H9 (cell line): ENCODE measurements at regions not wholly inside any gene's neighbourhood (a gene's known extent, or its start where the extent isn't known, plus 50 kb on each side); places are given as distances from the start of the nearest gene placed in this dataset.

Experiments used
- DNase-seq: peaks from one replicate; pipeline ENCODE4 v3.0.0-alpha.2; 2017
- H2AFZ ChIP-seq: one replicate; pipeline ENCODE4 v1.6.1; 2013; ENCODE audit warnings: mild to moderate bottlenecking, low read length, control low read depth, moderate library complexity
- H2AK5ac ChIP-seq: 2 replicates; pipeline ENCODE4 v1.6.1; 2013; ENCODE audit warnings: low read length, control low read depth, mixed read lengths; ENCODE audit not compliant: insufficient read length
- H2BK120ac ChIP-seq: one replicate; pipeline ENCODE4 v1.6.1; 2013; ENCODE audit warnings: low read depth, mild to moderate bottlenecking, low read length, control low read depth, inconsistent platforms; ENCODE audit not compliant: poor library complexity, severe bottlenecking
- H2BK12ac ChIP-seq: 2 replicates; pipeline ENCODE4 v1.6.1; 2013; ENCODE audit warnings: low read length, control low read depth, mixed read lengths, low read depth; ENCODE audit not compliant: insufficient read length
- H2BK15ac ChIP-seq: 2 replicates; pipeline ENCODE4 v1.6.1; 2013; ENCODE audit warnings: low read depth, low read length, control low read depth
- H2BK20ac ChIP-seq: one replicate; pipeline ENCODE4 v1.6.1; 2013; ENCODE audit warnings: low read depth, mild to moderate bottlenecking, low read length, control low read depth, inconsistent platforms; ENCODE audit not compliant: poor library complexity, severe bottlenecking
- H2BK5ac ChIP-seq: 2 replicates; pipeline ENCODE4 v1.6.1; 2013; ENCODE audit warnings: low read length, control low read depth, mixed read lengths; ENCODE audit not compliant: insufficient read length
- H3K14ac ChIP-seq: 2 replicates; pipeline ENCODE4 v1.6.1; 2013; ENCODE audit warnings: low read length, control low read depth; ENCODE audit not compliant: insufficient read depth
- H3K18ac ChIP-seq: 2 replicates; pipeline ENCODE4 v1.6.1; 2013; ENCODE audit warnings: low read depth, mild to moderate bottlenecking, mixed read lengths, low read length, control low read depth; ENCODE audit not compliant: insufficient read length
- H3K23ac ChIP-seq: 2 replicates; pipeline ENCODE4 v1.6.1; 2013; ENCODE audit warnings: low read length, control low read depth, mixed read lengths, low read depth; ENCODE audit not compliant: insufficient read length
- H3K23me2 ChIP-seq: 2 replicates; pipeline ENCODE4 v1.6.1; 2013; ENCODE audit warnings: low read depth, mild to moderate bottlenecking, mixed read lengths, low read length, control low read depth; ENCODE audit not compliant: insufficient read length, poor library complexity, severe bottlenecking
- H3K27ac ChIP-seq: 2 replicates; pipeline ENCODE4 v1.5.1; 2013; ENCODE audit warnings: low read length, control low read depth, mixed read lengths, low read depth; ENCODE audit not compliant: insufficient read length
- H3K27me3 ChIP-seq: 2 replicates; pipeline ENCODE4 v1.6.1; 2013; ENCODE audit warnings: low read length, control low read depth, inconsistent platforms; ENCODE audit not compliant: insufficient read depth
- H3K4ac ChIP-seq: 2 replicates; pipeline ENCODE4 v1.6.1; 2013; ENCODE audit warnings: low read depth, mild to moderate bottlenecking, control low read depth, inconsistent platforms, low read length, moderate library complexity
- H3K4me1 ChIP-seq: 2 replicates; pipeline ENCODE4 v1.6.1; 2013; ENCODE audit warnings: low read length, control low read depth, inconsistent platforms; ENCODE audit not compliant: insufficient read depth
- H3K4me2 ChIP-seq: 2 replicates; pipeline ENCODE4 v1.6.1; 2013; ENCODE audit warnings: low read length, control low read depth, mixed read lengths; ENCODE audit not compliant: insufficient read length, insufficient read depth
- H3K56ac ChIP-seq: 2 replicates; pipeline ENCODE4 v1.6.1; 2013; ENCODE audit warnings: low read depth, mild to moderate bottlenecking, mixed read lengths, low read length, control low read depth; ENCODE audit not compliant: insufficient read length
- H3K79me1 ChIP-seq: 2 replicates; pipeline ENCODE4 v1.6.1; 2013; ENCODE audit warnings: low read depth, mild to moderate bottlenecking, moderate library complexity, low read length, control low read depth, inconsistent platforms; ENCODE audit not compliant: insufficient read depth, poor library complexity, severe bottlenecking
- H3K79me2 ChIP-seq: 2 replicates; pipeline ENCODE4 v1.6.1; 2013; ENCODE audit warnings: low read length, control low read depth, inconsistent platforms; ENCODE audit not compliant: insufficient read depth
- H3K9ac ChIP-seq: 2 replicates; pipeline ENCODE4 v1.6.1; 2013; ENCODE audit warnings: low read length, control low read depth, mixed read lengths; ENCODE audit not compliant: insufficient read length; ENCODE audit errors: extremely low read depth
- H3K9me3 ChIP-seq: one replicate; pipeline ENCODE4 v1.6.1; 2013; ENCODE audit warnings: low read depth, low read length, inconsistent platforms; ENCODE audit not compliant: control insufficient read depth
- H3T11ph ChIP-seq: one replicate; pipeline ENCODE4 v1.6.1; 2013; ENCODE audit warnings: mild to moderate bottlenecking, low read length, control low read depth, inconsistent platforms
- H4K20me1 ChIP-seq: one replicate; pipeline ENCODE4 v1.6.1; 2013; ENCODE audit not compliant: control insufficient read depth, insufficient read length, insufficient read depth
- H4K5ac ChIP-seq: 2 replicates; pipeline ENCODE4 v1.6.1; 2013; ENCODE audit warnings: low read depth, mild to moderate bottlenecking, mixed read lengths, low read length, control low read depth; ENCODE audit not compliant: insufficient read length
- H4K8ac ChIP-seq: replicated peaks from 2 replicates; pipeline ENCODE4 v1.6.1; 2013; ENCODE audit warnings: low read length, control low read depth, mixed read lengths, low read depth; ENCODE audit not compliant: insufficient read length
- H4K91ac ChIP-seq: 2 replicates; pipeline ENCODE4 v1.6.1; 2013; ENCODE audit warnings: low read depth, mild to moderate bottlenecking, moderate library complexity, mixed read lengths, low read length, control low read depth; ENCODE audit not compliant: insufficient read length
- H3K27ac Mint-ChIP-seq, 3 experiments: 2 replicates in 2 of 3; 3 replicates in 1 of 3; pipeline ENCODE4 v1.8.0; 2020 to 2021; ENCODE audit warnings: mixed read lengths in 3 of 3, mild to moderate bottlenecking in 1 of 3, moderate library complexity in 1 of 3
- H3K27me3 Mint-ChIP-seq: 2 replicates; pipeline ENCODE4 v1.8.0; 2021; ENCODE audit warnings: low read depth, mild to moderate bottlenecking, moderate library complexity, mixed read lengths
- H3K36me3 Mint-ChIP-seq, 3 experiments: 2 replicates in 2 of 3; 3 replicates in 1 of 3; pipeline ENCODE4 v1.8.0; 2020 to 2021; ENCODE audit warnings: low read depth in 3 of 3, mixed read lengths in 3 of 3; ENCODE audit not compliant: insufficient read depth in 1 of 3
- H3K4me1 Mint-ChIP-seq, 2 experiments: 2 replicates each; pipeline ENCODE4 v1.8.0; 2020; ENCODE audit warnings: mixed read lengths in 2 of 2
- H3K4me3 Mint-ChIP-seq, 2 experiments: 2 replicates in 1 of 2; 3 replicates in 1 of 2; pipeline ENCODE4 v1.8.0; 2020 to 2021; ENCODE audit warnings: mild to moderate bottlenecking in 2 of 2, mixed read lengths in 2 of 2, moderate library complexity in 1 of 2
- H3K9me3 Mint-ChIP-seq, 2 experiments: 2 replicates in 1 of 2; 3 replicates in 1 of 2; pipeline ENCODE4 v1.8.0; 2020; ENCODE audit warnings: mild to moderate bottlenecking in 2 of 2, mixed read lengths in 2 of 2, moderate library complexity in 1 of 2
- CTCF ChIP-seq: fragments of 200-600 bp; sonication (generic); conservative IDR thresholded peaks from 3 replicates; pipeline ENCODE4 v1.8.0; 2021; ENCODE audit warnings: antibody characterized with exemption, mild to moderate bottlenecking
- WGBS: extraction: QIAGEN DNeasy Blood & Tissue Kit; methylation state at CpG from one replicate; pipeline ENCODE4 v1.1.7; 2013; ENCODE audit warnings: missing lambda C conversion rate, low lambda C conversion rate, mixed read lengths; ENCODE audit not compliant: insufficient read length; ENCODE audit errors: extremely low coverage; 5-methylcytosine and 5-hydroxymethylcytosine counted together

- Mint-ChIP-seq H3K27me3 (no peaks in the 10 kb centered on the region; the same call in 1 of the 2 replicates), H3K27ac (no peak overlapping the region), H3K36me3 (peaks cover 0 to 4% (median 1%) of the 10 kb centered on the region in 3 experiments; a peak in 1 of 7 replicates), H3K4me3 (no peak overlapping the region), H3K4me1 (peaks cover 7 to 9% of the 10 kb centered on the region in 2 experiments), H3K9me3 (peaks cover 5 to 11% of the 10 kb centered on the region in 2 experiments; a peak in 4 of 5 replicates)
- Histone ChIP-seq H3K9ac (no peak overlapping the region), H3T11ph (no peak overlapping the region), H3K4ac (no peak overlapping the region), H4K8ac (no peak overlapping the region), H3K4me2 (no peak overlapping the region), H3K23me2 (no peaks in the 10 kb centered on the region), H4K5ac (no peak overlapping the region), H3K9me3 (no peaks in the 10 kb centered on the region), H2AK5ac (no peak overlapping the region), H4K91ac (no peak overlapping the region), H3K56ac (no peak overlapping the region), H3K23ac (no peak overlapping the region), H3K27me3 (no peaks in the 10 kb centered on the region), H3K18ac (no peak overlapping the region), H3K79me2 (no peaks in the 10 kb centered on the region), H3K27ac (no peak overlapping the region), H3K79me1 (no peaks in the 10 kb centered on the region), H3K14ac (no peak overlapping the region), H2BK20ac (no peak overlapping the region), H2AFZ (no peak overlapping the region), H3K4me1 (no peaks in the 10 kb centered on the region), H2BK15ac (no peak overlapping the region), H2BK120ac (no peak overlapping the region), H2BK5ac (no peak overlapping the region), H4K20me1 (no peaks in the 10 kb centered on the region), H2BK12ac (no peak overlapping the region)
- no peak for DNase-seq
- no CpG with 5 or more reads among the region's 5 CpGs for WGBS
- TF ChIP-seq CTCF: no peak
Observed at GRCh38 chr10:8726779-8727084, 672.2 kb downstream of the GATA3 start.
